Activated CD8-positive, alpha-beta T cell treated with anti-CD3 and anti-CD28 coated beads, Interleukin-2, amount 10 ng/mL, durations not matched to agents 7 days and 5 days (primary cell): ENCODE measurements at regions not wholly inside any gene's neighbourhood (a gene's known extent, or its start where the extent isn't known, plus 50 kb on each side); places are given as distances from the start of the nearest gene placed in this dataset.

Experiments
- ATAC-seq: fragments of 150-1000 bp; cut with Tn5 transposase; one replicate; pipeline ENCODE4 v1.10.0; 2021; ENCODE audit warnings: moderate library complexity
- CTCF ChIA-PET: fragments of 350-600 bp; sonication (Branson Sonifier 250); formaldehyde crosslinking; loops from one replicate; lab custom pipeline; 2021; ENCODE audit warnings: antibody characterized with exemption; lab: Charles Lee
- POLR2A ChIA-PET: fragments of 350-600 bp; sonication (Branson Sonifier 250); formaldehyde crosslinking; loops from one replicate; lab custom pipeline; 2021; ENCODE audit warnings: antibody characterized with exemption; lab: Charles Lee
- DNase-seq: peaks from one replicate; pipeline ENCODE4 v3.0.0-alpha.2; 2020
- H3K27ac Mint-ChIP-seq: one replicate; pipeline ENCODE4 v1.8.0; 2021; ENCODE audit warnings: mild to moderate bottlenecking, mixed read lengths
- H3K27me3 Mint-ChIP-seq: one replicate; pipeline ENCODE4 v1.8.0; 2021; ENCODE audit warnings: low read depth, mixed read lengths
- H3K36me3 Mint-ChIP-seq: one replicate; pipeline ENCODE4 v1.8.0; 2021; ENCODE audit warnings: low read depth, mixed read lengths
- H3K4me1 Mint-ChIP-seq: one replicate; pipeline ENCODE4 v1.8.0; 2021; ENCODE audit warnings: low read depth, mixed read lengths
- H3K4me3 Mint-ChIP-seq: one replicate; pipeline ENCODE4 v1.8.0; 2021; ENCODE audit warnings: mild to moderate bottlenecking, mixed read lengths
- H3K9me3 Mint-ChIP-seq: one replicate; pipeline ENCODE4 v1.8.0; 2022; ENCODE audit warnings: mixed read lengths; ENCODE audit not compliant: insufficient read depth

GRCh38 chr11:119784421-119784820 is 55.4 kb upstream of the NECTIN1 start:
- no peak overlapping the region for H3K4me3 Mint-ChIP-seq
- ATAC-seq (no peak), DNase-seq (no peak)
- no peak overlapping the region for H3K27ac Mint-ChIP-seq
- peaks cover 4% of the 10 kb centered on the region for H3K27me3 Mint-ChIP-seq
- ChIA-PET POLR2A (no interaction called here), CTCF (no interaction called here)
- H3K36me3 Mint-ChIP-seq = no peaks in the 10 kb centered on the region
- no peaks in the 10 kb centered on the region for H3K9me3 Mint-ChIP-seq
- H3K4me1 Mint-ChIP-seq = no peaks in the 10 kb centered on the region

- ChIA-PET CTCF (no interaction called here), POLR2A (no interaction called here)
- no peak overlapping the region for H3K27ac Mint-ChIP-seq
- H3K36me3 Mint-ChIP-seq = no peaks in the 10 kb centered on the region
- DNase-seq (no peak), ATAC-seq (no peak)
- H3K4me1 Mint-ChIP-seq = no peaks in the 10 kb centered on the region
- H3K27me3 Mint-ChIP-seq = peaks cover 4% of the 10 kb centered on the region
- H3K9me3 Mint-ChIP-seq = no peaks in the 10 kb centered on the region
- H3K4me3 Mint-ChIP-seq = no peak overlapping the region
Measured at GRCh38 chr11:119783466-119784400, 54.7 kb upstream of the NECTIN1 start.

GRCh38 chr11:119782739-119783072 is 53.7 kb upstream of the NECTIN1 start:
- DNase-seq (no peak), ATAC-seq (no peak)
- peaks cover 4% of the 10 kb centered on the region for H3K27me3 Mint-ChIP-seq
- ChIA-PET CTCF (no interaction called here), POLR2A (no interaction called here)
- no peak overlapping the region for H3K27ac Mint-ChIP-seq
- H3K36me3 Mint-ChIP-seq = no peaks in the 10 kb centered on the region
- no peak overlapping the region for H3K4me3 Mint-ChIP-seq
- H3K9me3 Mint-ChIP-seq = no peaks in the 10 kb centered on the region
- H3K4me1 Mint-ChIP-seq = no peaks in the 10 kb centered on the region

- POLR2A ChIA-PET = no interaction called here
- H3K27me3 Mint-ChIP-seq = peaks cover 4% of the 10 kb centered on the region
- H3K36me3 Mint-ChIP-seq = no peaks in the 10 kb centered on the region
- no peak overlapping the region for H3K4me3 Mint-ChIP-seq
- CTCF ChIA-PET = no interaction called here
- no peak for DNase-seq
- no peaks in the 10 kb centered on the region for H3K9me3 Mint-ChIP-seq
- no peaks in the 10 kb centered on the region for H3K4me1 Mint-ChIP-seq
- ATAC-seq = no peak
- H3K27ac Mint-ChIP-seq = no peak overlapping the region
Measured at GRCh38 chr11:119782006-119782738, 53.2 kb upstream of the NECTIN1 start.

DNA sequence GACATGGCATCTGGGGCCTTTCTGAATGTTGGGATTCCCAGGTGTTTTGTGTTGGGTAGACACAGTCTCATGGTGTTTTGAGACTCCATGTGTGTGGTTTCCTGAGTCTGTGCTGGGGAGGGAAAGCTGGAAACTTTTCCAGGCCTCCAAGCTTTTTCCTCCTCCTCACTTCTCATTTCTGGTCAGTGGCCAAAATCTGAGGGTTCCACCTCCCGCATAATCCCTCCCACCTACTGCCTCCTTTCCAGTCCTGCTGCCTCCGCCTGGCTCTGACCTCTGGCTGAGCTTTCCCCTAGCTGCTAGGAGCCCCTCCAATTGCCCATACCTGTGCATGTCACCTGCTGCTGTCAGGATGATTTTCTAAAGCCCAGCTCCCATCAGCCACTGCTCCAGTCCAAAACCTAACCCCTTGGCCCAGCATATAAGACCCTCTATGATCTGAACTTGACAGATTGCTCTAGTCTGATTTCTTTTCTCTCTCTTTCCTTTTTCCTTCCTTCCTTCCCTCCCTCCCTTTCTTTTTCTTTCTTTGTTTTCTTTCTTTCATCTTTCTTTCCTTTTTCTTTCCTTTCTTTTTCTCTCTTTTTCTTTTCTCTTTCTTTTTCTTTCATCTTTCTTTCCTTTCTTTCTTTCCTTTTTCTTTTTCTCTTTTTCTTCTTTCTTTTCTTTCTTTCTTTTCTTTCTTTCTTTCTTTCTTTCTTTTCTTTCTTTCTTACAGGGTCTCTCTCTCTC is 51.4 kb upstream of the NECTIN1 start:
- DNase-seq = no peak
- Mint-ChIP-seq H3K4me3 (no peak overlapping the region), H3K27ac (no peak overlapping the region), H3K9me3 (no peaks in the 10 kb centered on the region), H3K27me3 (peaks cover 2% of the 10 kb centered on the region), H3K4me1 (no peaks in the 10 kb centered on the region), H3K36me3 (no peaks in the 10 kb centered on the region)
- ChIA-PET CTCF (no interaction called here), POLR2A (no interaction called here)
- ATAC-seq = no peak

- ATAC-seq (no peak), DNase-seq (no peak)
- Mint-ChIP-seq H3K4me3 (no peak overlapping the region), H3K9me3 (no peaks in the 10 kb centered on the region), H3K4me1 (no peaks in the 10 kb centered on the region), H3K27me3 (peaks cover 2% of the 10 kb centered on the region), H3K27ac (no peak overlapping the region), H3K36me3 (no peaks in the 10 kb centered on the region)
- ChIA-PET POLR2A (no interaction called here), CTCF (no interaction called here)
Measured at GRCh38 chr11:119779195-119780071, 50.4 kb upstream of the NECTIN1 start.
